Astrocyte (in vitro differentiated cells and primary cell): ENCODE measurements at regions not wholly inside any gene's neighbourhood (a gene's known extent, or its start where the extent isn't known, plus 50 kb on each side); places are given as distances from the start of the nearest gene placed in this dataset.

Source experiments
- DNase-seq: peaks from one replicate; pipeline ENCODE4 v3.0.0-alpha.2; 2010; ENCODE audit warnings: low read depth
- FAIRE-seq: peaks from 2 replicates; lab custom pipeline; 2011; peaks lifted over from hg19 to GRCh38; lab: Jason Lieb, UNC
- H2AFZ ChIP-seq: 2 replicates; pipeline ENCODE4 v1.6.0; 2012; ENCODE audit warnings: low read depth, low read length, inconsistent platforms
- H3K27ac ChIP-seq: 2 replicates; pipeline ENCODE4 v1.5.1; 2011; ENCODE audit warnings: low read depth, low read length, inconsistent platforms
- H3K27me3 ChIP-seq: 2 replicates; pipeline ENCODE4 v1.6.0; 2011; ENCODE audit warnings: low read length, inconsistent platforms; ENCODE audit not compliant: insufficient read depth
- H3K36me3 ChIP-seq: 2 replicates; pipeline ENCODE4 v1.5.1; 2011; ENCODE audit warnings: low read length, inconsistent platforms; ENCODE audit not compliant: insufficient read depth
- H3K4me1 ChIP-seq: 2 replicates; pipeline ENCODE4 v1.5.1; 2011; ENCODE audit warnings: low read length, inconsistent platforms; ENCODE audit not compliant: insufficient read depth
- H3K4me2 ChIP-seq: 2 replicates; pipeline ENCODE4 v1.6.0; 2012; ENCODE audit warnings: low read length, inconsistent platforms
- H3K4me3 ChIP-seq: 2 replicates; pipeline ENCODE4 v1.5.1; 2011; ENCODE audit warnings: low read depth, mild to moderate bottlenecking, low read length, inconsistent platforms; ENCODE audit not compliant: insufficient read depth
- H3K79me2 ChIP-seq: 2 replicates; pipeline ENCODE4 v1.6.0; 2012; ENCODE audit warnings: mild to moderate bottlenecking, low read length, inconsistent platforms; ENCODE audit not compliant: insufficient read depth
- H3K9ac ChIP-seq: 2 replicates; pipeline ENCODE4 v1.6.0; 2012; ENCODE audit warnings: mild to moderate bottlenecking, low read length, inconsistent platforms
- H3K9me3 ChIP-seq: 2 replicates; pipeline ENCODE4 v1.5.1; 2012; ENCODE audit warnings: low read depth, mild to moderate bottlenecking, low read length, inconsistent platforms; ENCODE audit not compliant: insufficient read depth
- H4K20me1 ChIP-seq: 2 replicates; pipeline ENCODE4 v1.6.0; 2012; ENCODE audit warnings: low read length, inconsistent platforms; ENCODE audit not compliant: insufficient read depth
- H3K27ac Mint-ChIP-seq: one replicate; pipeline ENCODE4 v1.8.0; 2021; ENCODE audit warnings: mild to moderate bottlenecking, mixed read lengths; ENCODE audit not compliant: unreplicated experiment
- H3K27me3 Mint-ChIP-seq: one replicate; pipeline ENCODE4 v1.8.0; 2021; ENCODE audit warnings: low read depth, mixed read lengths; ENCODE audit not compliant: unreplicated experiment
- H3K36me3 Mint-ChIP-seq: one replicate; pipeline ENCODE4 v1.8.0; 2021; ENCODE audit warnings: low read depth, mixed read lengths; ENCODE audit not compliant: unreplicated experiment
- H3K4me1 Mint-ChIP-seq: one replicate; pipeline ENCODE4 v1.8.0; 2021; ENCODE audit warnings: low read depth, mixed read lengths; ENCODE audit not compliant: unreplicated experiment
- H3K4me3 Mint-ChIP-seq: one replicate; pipeline ENCODE4 v1.8.0; 2021; ENCODE audit warnings: mild to moderate bottlenecking, moderate library complexity, mixed read lengths; ENCODE audit not compliant: unreplicated experiment
- H3K9me3 Mint-ChIP-seq: one replicate; pipeline ENCODE4 v1.8.0; 2021; ENCODE audit warnings: mild to moderate bottlenecking, mixed read lengths; ENCODE audit not compliant: unreplicated experiment
- CTCF ChIP-seq: IDR thresholded peaks from 2 replicates; pipeline ENCODE4 v1.5.1; 2011; ENCODE audit warnings: low read depth, mild to moderate bottlenecking, inconsistent platforms, low read length, moderate library complexity; ENCODE audit not compliant: insufficient read depth
- EZH2 ChIP-seq: IDR thresholded peaks from 2 replicates; pipeline ENCODE4 v1.6.1; 2012; ENCODE audit warnings: mild to moderate bottlenecking, low read length, inconsistent platforms; ENCODE audit not compliant: insufficient read depth

- no peak overlapping the region for H3K4me2 ChIP-seq
- H3K4me1 ChIP-seq, result no peaks in the 10 kb centered on the region
- H3K79me2 ChIP-seq, result no peaks in the 10 kb centered on the region
- no peak for DNase-seq
- no peak overlapping the region for H3K4me3 ChIP-seq
- H3K36me3 ChIP-seq, result no peaks in the 10 kb centered on the region
- Mint-ChIP-seq H3K27ac (no peak overlapping the region), H3K27me3 (no peaks in the 10 kb centered on the region), H3K4me3 (no peak overlapping the region), H3K36me3 (no peaks in the 10 kb centered on the region), H3K4me1 (peaks cover 13% of the 10 kb centered on the region), H3K9me3 (no peaks in the 10 kb centered on the region)
- no peak for FAIRE-seq
- no peaks in the 10 kb centered on the region for H4K20me1 ChIP-seq
- no peak for TF ChIP-seq EZH2
- TF ChIP-seq CTCF, result no peak
- no peak overlapping the region for H3K27ac ChIP-seq
- H3K9me3 ChIP-seq, result no peaks in the 10 kb centered on the region
- no peak overlapping the region for H2AFZ ChIP-seq
- no peaks in the 10 kb centered on the region for H3K27me3 ChIP-seq
- no peak overlapping the region for H3K9ac ChIP-seq
Observed at GRCh38 chr18:73313476-73313875, 445.7 kb upstream of the NETO1 start.

GRCh38 chr18:73296686-73297085 is 428.9 kb upstream of the NETO1 start:
- no peak overlapping the region for H3K27ac ChIP-seq

More at GRCh38 chr18:73296686-73297085, 428.9 kb upstream of the NETO1 start:
- no peaks in the 10 kb centered on the region for H3K9me3 Mint-ChIP-seq
- Histone ChIP-seq H3K4me1 (no peaks in the 10 kb centered on the region), H3K9ac (no peak overlapping the region), H3K4me2 (no peak overlapping the region), H3K79me2 (no peaks in the 10 kb centered on the region), H3K4me3 (no peak overlapping the region), H3K9me3 (no peaks in the 10 kb centered on the region), H4K20me1 (no peaks in the 10 kb centered on the region), H2AFZ (no peak overlapping the region), H3K27me3 (no peaks in the 10 kb centered on the region), H3K36me3 (no peaks in the 10 kb centered on the region)
- DNase-seq (no peak), FAIRE-seq (no peak)
- H3K4me3 Mint-ChIP-seq, result no peak overlapping the region
- H3K27ac Mint-ChIP-seq, result no peak overlapping the region
- H3K36me3 Mint-ChIP-seq, result no peaks in the 10 kb centered on the region
- no peak for TF ChIP-seq CTCF
- no peak for TF ChIP-seq EZH2
- H3K27me3 Mint-ChIP-seq, result no peaks in the 10 kb centered on the region
- H3K4me1 Mint-ChIP-seq, result no peaks in the 10 kb centered on the region
